ENCODE measurements at regions not wholly inside any gene's neighbourhood (a gene's known extent, or its start where the extent isn't known, plus 50 kb on each side); places are given as distances from the start of the nearest gene placed in this dataset.

- no peak for TF ChIP-seq CTCF (IDR thresholded peaks at IDR 0.05)
- no peak for TF ChIP-seq POLR2AphosphoS5 (IDR thresholded peaks at IDR 0.05)
- TF ChIP-seq EP300 (IDR thresholded peaks at IDR 0.05), result no peak
These were observed 84.0 kb upstream of the RTL6 start for GRCh38 chr22:44582016-44582415.

Measured in suprapubic skin (tissue), 4 donors.